CD4-positive, alpha-beta T cell treated with Interleukin-21 for 1 hour (primary cell): ENCODE measurements at regions not wholly inside any gene's neighbourhood (a gene's known extent, or its start where the extent isn't known, plus 50 kb on each side); places are given as distances from the start of the nearest gene placed in this dataset.

ENCODE experiments used
- DNase-seq: peaks from one replicate; pipeline ENCODE4 v3.0.0-alpha.2; 2020

GRCh38 chr5:176711883-176712282, 64.6 kb downstream of the TSPAN17 start:
- DNase-seq, result no peak

- DNase-seq, result no peak
These were observed 65.4 kb downstream of the TSPAN17 start for GRCh38 chr5:176712546-176713304.

- no peak for DNase-seq
These were observed 66.1 kb downstream of the TSPAN17 start for GRCh38 chr5:176713409-176713808.

GRCh38 chr5:176714067-176714466, 66.8 kb downstream of the TSPAN17 start:
- no peak for DNase-seq

- no peak for DNase-seq
These were observed 69.0 kb downstream of the TSPAN17 start for GRCh38 chr5:176716320-176716719.

- no peak for DNase-seq
These were observed 71.9 kb downstream of the TSPAN17 start for GRCh38 chr5:176719113-176719739.

- no peak for DNase-seq
These were observed 74.2 kb downstream of the TSPAN17 start for GRCh38 chr5:176721509-176721908.

GRCh38 chr5:176722757-176723156, 75.5 kb downstream of the TSPAN17 start:
- DNase-seq, result no peak

- DNase-seq, result peak; percentile 19
These were observed 76.2 kb downstream of the TSPAN17 start for GRCh38 chr5:176723440-176723839.

- no peak for DNase-seq
These were observed 77.2 kb downstream of the TSPAN17 start for GRCh38 chr5:176724472-176724871.

- no peak for DNase-seq
These were observed 78.4 kb downstream of the TSPAN17 start for GRCh38 chr5:176725521-176726280.

GRCh38 chr5:176726746-176727527, 79.7 kb downstream of the TSPAN17 start:
- DNase-seq, result peak; percentile 13

- DNase-seq, result no peak
These were observed 80.2 kb downstream of the TSPAN17 start for GRCh38 chr5:176727528-176727900.

GRCh38 chr5:176727983-176728675, 80.8 kb downstream of the TSPAN17 start:
- DNase-seq, result no peak

- no peak for DNase-seq
These were observed 81.5 kb upstream of the UNC5A start for GRCh38 chr5:176728831-176729251.

- no peak for DNase-seq
These were observed 79.4 kb upstream of the UNC5A start for GRCh38 chr5:176730815-176731475.

GRCh38 chr5:176731506-176732160, 78.7 kb upstream of the UNC5A start:
- no peak for DNase-seq

- DNase-seq, result no peak
These were observed 78.1 kb upstream of the UNC5A start for GRCh38 chr5:176732306-176732705.

GRCh38 chr5:176732736-176733405, 77.5 kb upstream of the UNC5A start:
- DNase-seq, result no peak

- no peak for DNase-seq
These were observed 76.7 kb upstream of the UNC5A start for GRCh38 chr5:176733406-176734262.
